CD4-positive, alpha-beta T cell treated with Interleukin-4 for 1 hour (primary cell): ENCODE measurements at regions not wholly inside any gene's neighbourhood (a gene's known extent, or its start where the extent isn't known, plus 50 kb on each side); places are given as distances from the start of the nearest gene placed in this dataset.
"Not testable (repeated sequence)": the region's sequence is repeated elsewhere in the genome, so short reads cannot be mapped to it uniquely, and the experiment has no call there.

Experiments used
- DNase-seq, 2 donors: peaks; one replicate each; pipeline ENCODE4 v3.0.0-alpha.2; 2020 to 2022

GRCh38 chr6:158881884-158882283 lies 62.7 kb upstream of the EZR start:
- not testable (repeated sequence) for DNase-seq

GRCh38 chr6:158881276-158881675 lies 62.1 kb upstream of the EZR start:
- not testable (repeated sequence) for DNase-seq

- no peak for DNase-seq
Measured at GRCh38 chr6:158879180-158879579, 60.0 kb upstream of the EZR start.

GRCh38 chr6:158877716-158878115 lies 58.5 kb upstream of the EZR start:
- no peak for DNase-seq

- no peak for DNase-seq
Measured at GRCh38 chr6:158876886-158877285, 57.7 kb upstream of the EZR start.

- DNase-seq, result no peak
Measured at GRCh38 chr6:158870649-158870957, 51.4 kb upstream of the EZR start.

GRCh38 chr6:158869826-158870648 lies 50.9 kb upstream of the EZR start:
- peak; percentile 98 for DNase-seq

- peak; percentile 98 to 99 for DNase-seq
Measured at GRCh38 chr6:158868890-158869825, 50.0 kb upstream of the EZR start.
